Neural progenitor cell (in vitro differentiated cells): ENCODE measurements at regions not wholly inside any gene's neighbourhood (a gene's known extent, or its start where the extent isn't known, plus 50 kb on each side); places are given as distances from the start of the nearest gene placed in this dataset.

Experiments
- CTCF ChIP-seq: fragments of 200-600 bp; sonication (generic); IDR thresholded peaks from 2 replicates; pipeline ENCODE4 v1.5.1; 2017; ENCODE audit warnings: antibody characterized with exemption, mild to moderate bottlenecking
- EZH2phosphoT487 ChIP-seq: fragments of 200-600 bp; sonication (generic); IDR thresholded peaks from 2 replicates; pipeline ENCODE4 v1.6.1; 2017; ENCODE audit warnings: antibody characterized with exemption

- no peak for TF ChIP-seq EZH2phosphoT487
- no peak for TF ChIP-seq CTCF
These were observed 178.2 kb upstream of the ARHGEF9 start for GRCh38 chrX:63963095-63963784.
